NCI-H2196 (cell line): ENCODE measurements at regions not wholly inside any gene's neighbourhood (a gene's known extent, or its start where the extent isn't known, plus 50 kb on each side); places are given as distances from the start of the nearest gene placed in this dataset.
"Not testable (repeated sequence)": the region's sequence is repeated elsewhere in the genome, so short reads cannot be mapped to it uniquely, and the experiment has no call there.

Source experiments
- DNase-seq: peaks from one replicate; lab custom pipeline; 2025; ENCODE audit not compliant: unreplicated experiment; lab: John Stamatoyannopoulos, UW

GRCh38 chr7:34207810-34208209, 302.5 kb downstream of the BMPER start:
- DNase-seq = no peak

GRCh38 chr7:34208878-34209621, 303.7 kb downstream of the BMPER start:
- no peak for DNase-seq

- DNase-seq = no peak
Observed at GRCh38 chr7:34211018-34211417, 305.7 kb downstream of the BMPER start.

GRCh38 chr7:34217972-34218371, 312.6 kb downstream of the BMPER start:
- DNase-seq = no peak

GRCh38 chr7:34219153-34219718, 313.9 kb downstream of the BMPER start:
- no peak for DNase-seq

GRCh38 chr7:34220506-34221185, 315.3 kb downstream of the BMPER start:
- no peak for DNase-seq

- DNase-seq = no peak
Observed at GRCh38 chr7:34222316-34222715, 317.0 kb downstream of the BMPER start.

- DNase-seq = no peak
Observed at GRCh38 chr7:34222722-34223121, 317.4 kb downstream of the BMPER start.

GRCh38 chr7:34224281-34224680, 318.9 kb downstream of the BMPER start:
- DNase-seq = no peak

- DNase-seq = no peak
Observed at GRCh38 chr7:34225193-34225592, 319.9 kb downstream of the BMPER start.

- no peak for DNase-seq
Observed at GRCh38 chr7:34227525-34227924, 322.2 kb downstream of the BMPER start.

GRCh38 chr7:34235101-34235500, 329.8 kb downstream of the BMPER start:
- DNase-seq = not testable (repeated sequence)

GRCh38 chr7:34236057-34236456, 330.7 kb downstream of the BMPER start:
- DNase-seq = no peak

GRCh38 chr7:34236839-34237492, 331.6 kb downstream of the BMPER start:
- no peak for DNase-seq

- DNase-seq = no peak
Observed at GRCh38 chr7:34237493-34237849, 332.1 kb downstream of the BMPER start.

GRCh38 chr7:34240417-34240816, 335.1 kb downstream of the BMPER start:
- no peak for DNase-seq

GRCh38 chr7:34242391-34242790, 337.1 kb downstream of the BMPER start:
- no peak for DNase-seq

GRCh38 chr7:34245246-34245645, 339.9 kb downstream of the BMPER start:
- no peak for DNase-seq

- DNase-seq = no peak
Observed at GRCh38 chr7:34247468-34247867, 342.1 kb downstream of the BMPER start.

GRCh38 chr7:34249192-34249591, 343.9 kb downstream of the BMPER start:
- DNase-seq = no peak

GRCh38 chr7:34260279-34260678, 354.9 kb downstream of the BMPER start:
- DNase-seq = no peak

- DNase-seq = no peak
Observed at GRCh38 chr7:34263168-34263567, 357.8 kb downstream of the BMPER start.
